Skeletal muscle satellite cell (primary cell): ENCODE measurements at regions not wholly inside any gene's neighbourhood (a gene's known extent, or its start where the extent isn't known, plus 50 kb on each side); places are given as distances from the start of the nearest gene placed in this dataset.
"Not testable (repeated sequence)": the region's sequence is repeated elsewhere in the genome, so short reads cannot be mapped to it uniquely, and the experiment has no call there.

Experiments used
- H3K27me3 ChIP-seq: 2 replicates; pipeline ENCODE4 v1.7.0; 2013; ENCODE audit warnings: low read length; ENCODE audit not compliant: control insufficient read depth, insufficient read depth
- H3K36me3 ChIP-seq: 2 replicates; pipeline ENCODE4 v1.7.0; 2013; ENCODE audit warnings: mild to moderate bottlenecking, control low read depth, low read length; ENCODE audit not compliant: insufficient read depth
- H3K4me1 ChIP-seq: 2 replicates; pipeline ENCODE4 v1.7.0; 2013; ENCODE audit warnings: low read length; ENCODE audit not compliant: control insufficient read depth, insufficient read depth
- H3K4me2 ChIP-seq: 2 replicates; pipeline ENCODE4 v1.7.0; 2013; ENCODE audit warnings: mild to moderate bottlenecking, low read length
- H3K4me3 ChIP-seq: 2 replicates; pipeline ENCODE4 v1.7.0; 2013; ENCODE audit warnings: low read length
- H3K9ac ChIP-seq: 2 replicates; pipeline ENCODE4 v1.7.0; 2013; ENCODE audit warnings: mild to moderate bottlenecking, low read depth, low read length, moderate library complexity
- H3K9me3 ChIP-seq: replicated peaks from 2 replicates; pipeline ENCODE4 v1.7.0; 2013; ENCODE audit warnings: mild to moderate bottlenecking, control low read depth, low read length

DNA sequence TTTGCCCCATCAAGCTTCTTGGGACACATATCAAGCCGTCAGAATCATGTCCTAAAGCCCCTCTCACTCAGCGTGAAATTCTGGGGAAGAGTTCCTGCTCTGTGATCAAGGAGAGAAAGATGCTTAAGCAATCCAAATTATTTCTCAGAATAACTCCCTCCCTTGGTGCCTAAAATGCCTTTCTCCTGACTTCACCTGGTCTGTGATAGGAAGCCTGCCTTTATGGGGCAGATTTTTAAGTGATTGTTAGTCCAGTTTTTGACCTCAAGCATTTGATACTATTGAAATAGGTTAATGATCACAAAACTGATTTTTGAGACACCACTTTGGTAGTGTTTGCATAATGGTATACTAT, 76.4 kb upstream of the MAGI2 start:
- Histone ChIP-seq H3K4me3 (no peak overlapping the region), H3K4me1 (no peaks in the 10 kb centered on the region), H3K4me2 (no peak overlapping the region), H3K36me3 (no peaks in the 10 kb centered on the region), H3K9ac (no peak overlapping the region), H3K27me3 (no peaks in the 10 kb centered on the region), H3K9me3 (no peaks in the 10 kb centered on the region)

DNA sequence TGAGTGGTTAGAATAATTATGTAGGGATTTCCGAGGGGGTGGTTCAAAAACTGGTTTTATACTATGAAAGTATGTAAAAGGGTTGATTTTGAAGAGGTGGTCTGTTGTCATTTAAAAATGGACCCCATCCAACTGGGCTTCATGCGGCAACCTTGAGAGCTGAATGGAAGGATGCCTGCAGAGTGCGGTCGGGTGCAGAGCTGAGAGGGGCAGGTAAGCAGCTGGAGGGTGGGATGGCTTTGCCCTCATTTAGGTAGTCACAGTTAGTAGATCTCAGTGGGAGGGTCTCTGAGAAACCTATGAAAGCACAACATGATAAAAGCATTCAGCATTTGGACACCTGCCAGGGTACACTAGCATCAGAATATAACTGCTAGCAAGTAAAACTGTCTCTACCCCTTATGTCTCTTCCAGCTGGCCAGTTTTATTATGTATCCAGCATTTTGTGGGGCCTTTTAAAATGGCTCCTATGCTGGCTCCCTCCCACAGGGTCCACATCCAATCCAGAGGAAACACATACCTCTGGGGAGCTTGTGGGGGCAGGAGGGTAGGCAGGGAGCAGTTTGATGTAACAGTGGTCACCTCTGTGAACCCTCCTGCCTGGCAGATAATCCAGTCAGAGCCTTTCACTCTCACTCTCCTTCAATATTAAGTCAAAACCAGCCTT, 75.9 kb upstream of the MAGI2 start:
- Histone ChIP-seq H3K36me3 (no peaks in the 10 kb centered on the region), H3K9me3 (no peaks in the 10 kb centered on the region), H3K4me2 (no peak overlapping the region), H3K4me1 (no peaks in the 10 kb centered on the region), H3K27me3 (no peaks in the 10 kb centered on the region), H3K4me3 (no peak overlapping the region), H3K9ac (no peak overlapping the region)

DNA sequence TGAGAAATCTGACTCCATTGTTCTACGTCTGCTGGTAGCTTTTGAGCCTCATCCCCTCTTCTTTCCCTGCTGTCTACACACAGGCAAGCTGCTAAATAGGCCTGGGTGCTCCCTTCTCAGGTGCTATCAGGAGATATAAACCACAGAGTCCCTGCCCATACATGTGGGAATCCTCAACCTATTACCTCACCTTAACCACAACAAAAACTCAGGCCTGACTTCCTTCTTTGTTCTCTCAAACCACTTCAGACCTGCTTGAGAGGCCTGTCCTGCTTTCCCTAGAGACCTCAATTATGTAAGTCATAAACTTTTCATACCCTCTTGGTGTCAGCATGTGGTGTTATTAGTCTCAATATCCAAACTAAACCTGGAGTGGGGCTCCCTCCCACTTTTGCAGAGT, 75.0 kb upstream of the MAGI2 start:
- Histone ChIP-seq H3K27me3 (no peaks in the 10 kb centered on the region), H3K9ac (no peak overlapping the region), H3K4me1 (no peaks in the 10 kb centered on the region), H3K9me3 (no peaks in the 10 kb centered on the region), H3K4me2 (no peak overlapping the region), H3K36me3 (no peaks in the 10 kb centered on the region), H3K4me3 (no peak overlapping the region)

DNA sequence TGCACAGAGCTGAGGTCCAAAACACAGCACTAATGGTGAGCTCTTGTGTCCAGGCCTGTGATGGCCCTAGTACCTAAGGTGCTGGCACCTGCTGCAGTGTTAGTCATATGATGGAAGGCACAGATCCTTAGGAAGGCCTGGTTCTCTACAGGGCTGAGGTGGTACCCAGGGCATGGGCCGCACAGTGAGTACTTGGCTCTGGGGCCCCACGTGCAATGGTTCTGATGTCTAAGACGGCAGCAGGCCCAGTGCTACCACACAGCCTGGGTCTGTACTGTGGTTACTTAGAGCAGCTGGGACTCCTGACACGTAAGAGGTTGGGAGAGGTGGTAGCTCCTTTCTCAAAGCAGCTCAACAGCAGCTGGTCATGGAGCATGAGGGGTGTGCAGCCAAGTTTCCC, 70.6 kb upstream of the MAGI2 start:
- H3K9me3 ChIP-seq = no peaks in the 10 kb centered on the region
- peaks cover 5% of the 10 kb centered on the region for H3K4me1 ChIP-seq
- no peak overlapping the region for H3K4me2 ChIP-seq
- H3K4me3 ChIP-seq = no peak overlapping the region
- H3K36me3 ChIP-seq = no peaks in the 10 kb centered on the region
- no peak overlapping the region for H3K9ac ChIP-seq
- H3K27me3 ChIP-seq = no peaks in the 10 kb centered on the region

DNA sequence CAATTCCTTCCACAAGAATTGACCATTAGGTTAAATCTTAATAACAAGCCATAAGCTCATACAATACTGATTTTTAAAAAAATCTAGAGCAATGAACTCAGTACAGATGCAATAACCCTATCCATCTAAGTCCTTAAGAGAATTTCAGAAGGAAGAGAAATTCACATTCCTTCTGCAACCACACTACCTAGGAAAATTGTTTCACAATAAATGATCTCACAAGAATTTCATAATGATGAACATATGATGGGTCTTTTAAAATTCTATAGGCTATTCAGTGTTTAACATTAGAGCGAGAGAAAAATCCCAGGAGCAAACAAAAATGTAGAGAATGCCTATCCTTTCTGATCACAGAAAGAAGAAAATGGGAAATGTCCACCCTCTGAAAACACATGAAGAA, 70.0 kb upstream of the MAGI2 start:
- H3K9ac ChIP-seq = no peak overlapping the region
- H3K4me1 ChIP-seq = peaks cover 7% of the 10 kb centered on the region
- H3K4me2 ChIP-seq = no peak overlapping the region
- no peaks in the 10 kb centered on the region for H3K27me3 ChIP-seq
- no peaks in the 10 kb centered on the region for H3K9me3 ChIP-seq
- no peaks in the 10 kb centered on the region for H3K36me3 ChIP-seq
- H3K4me3 ChIP-seq = no peak overlapping the region

DNA sequence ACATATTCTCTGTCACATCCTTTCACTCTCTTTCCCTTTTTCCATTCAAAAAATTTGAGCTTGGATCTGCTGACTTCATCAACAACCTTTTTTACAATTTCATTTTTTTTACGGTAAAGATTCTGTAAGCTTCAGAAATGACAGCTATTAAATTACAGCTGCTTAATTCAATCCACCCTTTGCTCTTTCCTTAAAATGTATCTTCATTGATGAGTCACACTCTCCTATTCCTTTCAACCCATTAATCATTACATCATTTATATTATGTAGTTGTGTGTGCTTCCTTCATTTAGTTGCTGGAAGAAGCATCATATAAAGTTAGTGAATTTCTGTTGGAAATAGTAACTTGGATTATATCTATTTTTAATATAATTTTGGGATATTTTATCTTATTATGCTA, 67.1 kb upstream of the MAGI2 start:
- H3K36me3 ChIP-seq = no peaks in the 10 kb centered on the region
- no peak overlapping the region for H3K9ac ChIP-seq
- no peak overlapping the region for H3K4me2 ChIP-seq
- H3K4me1 ChIP-seq = peaks cover 7% of the 10 kb centered on the region
- no peaks in the 10 kb centered on the region for H3K9me3 ChIP-seq
- H3K27me3 ChIP-seq = no peaks in the 10 kb centered on the region
- H3K4me3 ChIP-seq = no peak overlapping the region

DNA sequence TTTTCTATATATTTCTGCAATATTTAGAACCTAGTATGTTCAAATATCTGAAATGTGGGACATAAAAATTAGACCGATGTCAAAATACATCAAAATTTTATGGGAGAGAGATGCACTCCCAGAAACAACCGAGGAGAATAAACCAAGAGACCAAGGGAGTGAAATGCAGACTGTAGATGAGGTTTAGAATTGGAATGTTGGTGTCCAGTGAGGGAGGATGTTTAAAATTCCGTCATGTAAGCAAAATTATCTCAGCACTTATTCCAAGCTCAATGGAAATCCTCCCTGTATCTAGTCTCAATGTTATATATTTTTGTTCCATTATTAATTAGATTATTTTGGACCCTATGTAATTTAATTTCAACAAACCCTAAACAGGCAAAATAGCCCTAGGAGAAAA, 61.9 kb upstream of the MAGI2 start:
- no peak overlapping the region for H3K9ac ChIP-seq
- no peak overlapping the region for H3K4me2 ChIP-seq
- no peak overlapping the region for H3K4me3 ChIP-seq
- no peaks in the 10 kb centered on the region for H3K27me3 ChIP-seq
- H3K4me1 ChIP-seq = peaks cover 7% of the 10 kb centered on the region
- no peaks in the 10 kb centered on the region for H3K9me3 ChIP-seq
- H3K36me3 ChIP-seq = no peaks in the 10 kb centered on the region

DNA sequence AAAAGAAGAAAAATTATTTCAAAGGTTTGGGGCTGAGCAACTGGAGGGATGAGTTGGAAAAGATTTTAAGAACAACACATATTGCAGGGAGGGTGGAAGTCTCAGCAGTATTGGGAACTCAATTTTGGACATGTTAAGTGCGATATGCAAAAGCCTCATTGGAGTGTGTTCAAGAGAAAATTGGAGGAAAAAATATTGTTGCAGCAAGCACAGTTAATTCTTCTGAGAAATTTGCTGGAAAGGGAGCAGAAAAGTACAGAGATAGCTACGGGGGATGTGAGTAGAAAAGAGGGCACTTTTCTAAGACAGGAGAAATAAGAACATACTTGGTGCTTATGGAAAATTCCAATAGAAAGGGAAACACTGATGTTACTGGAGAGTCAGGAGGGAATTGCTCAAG, 59.8 kb upstream of the MAGI2 start:
- Histone ChIP-seq H3K9ac (no peak overlapping the region), H3K27me3 (no peaks in the 10 kb centered on the region), H3K4me2 (no peak overlapping the region), H3K36me3 (no peaks in the 10 kb centered on the region), H3K9me3 (no peaks in the 10 kb centered on the region), H3K4me3 (no peak overlapping the region), H3K4me1 (no peaks in the 10 kb centered on the region)

DNA sequence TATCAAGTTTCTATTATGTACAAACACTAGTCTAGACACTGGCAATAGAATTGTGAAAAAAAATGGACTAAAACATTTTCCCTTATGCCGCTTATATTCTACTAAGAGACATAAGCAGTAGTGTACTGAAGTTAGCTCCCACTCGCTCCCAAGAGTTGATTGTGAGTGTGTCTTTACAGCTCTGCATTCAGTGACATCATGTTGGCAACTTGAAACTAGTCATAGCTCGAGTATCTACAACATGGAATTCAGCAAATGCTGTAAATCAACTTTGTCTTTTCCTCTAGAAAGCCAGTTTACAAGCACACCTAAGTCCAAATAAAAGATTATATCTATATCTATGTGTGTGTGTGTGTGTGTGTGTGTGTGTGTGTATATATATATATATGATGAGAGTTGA, 58.8 kb upstream of the MAGI2 start:
- Histone ChIP-seq H3K27me3 (no peaks in the 10 kb centered on the region), H3K36me3 (no peaks in the 10 kb centered on the region), H3K9me3 (no peaks in the 10 kb centered on the region), H3K4me2 (no peak overlapping the region), H3K4me3 (no peak overlapping the region), H3K4me1 (peaks cover under 1% of the 10 kb centered on the region), H3K9ac (no peak overlapping the region)

DNA sequence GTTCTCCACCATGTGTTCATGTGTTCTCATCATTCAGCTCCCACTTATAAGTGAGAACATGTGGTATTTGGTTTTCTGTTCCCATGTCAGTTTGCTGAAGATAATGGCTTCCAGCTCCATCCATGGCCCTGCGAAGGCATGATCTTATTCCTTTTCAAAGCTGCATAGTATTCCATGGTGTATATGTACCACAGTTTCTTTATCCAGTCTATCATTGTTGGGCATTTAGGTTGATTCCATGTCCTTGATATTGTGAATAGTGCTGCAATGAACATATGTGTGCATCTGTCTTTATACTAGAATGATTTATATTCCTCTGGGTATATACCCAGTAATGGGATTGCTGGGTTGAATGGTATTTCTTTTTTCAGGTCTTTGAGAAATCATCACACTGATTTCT, 57.6 kb upstream of the MAGI2 start:
- not testable (repeated sequence) for H3K27me3 ChIP-seq, H3K36me3 ChIP-seq, H3K4me2 ChIP-seq, H3K4me3 ChIP-seq, H3K9ac ChIP-seq, H3K9me3 ChIP-seq
- H3K4me1 ChIP-seq = peaks cover 13% of the 10 kb centered on the region

DNA sequence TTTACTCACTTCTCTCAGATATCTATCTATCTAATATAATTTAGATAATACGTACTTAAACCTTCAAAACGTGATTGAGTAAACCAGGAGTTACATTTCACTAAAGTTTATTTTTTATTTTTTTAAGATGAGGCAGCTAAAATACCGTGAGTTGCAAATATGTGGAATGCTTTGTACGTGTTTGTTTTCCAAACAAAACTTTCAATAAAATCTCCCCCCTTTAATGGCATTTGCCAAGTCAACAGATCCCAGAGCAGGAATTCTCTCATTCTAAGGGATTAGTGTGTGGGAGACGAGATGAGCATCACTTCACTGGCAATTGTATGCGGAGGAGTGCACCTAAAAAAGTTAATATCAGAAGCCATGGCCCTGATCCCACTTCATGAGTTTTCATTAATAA, 53.7 kb upstream of the MAGI2 start:
- no peaks in the 10 kb centered on the region for H3K27me3 ChIP-seq
- no peak overlapping the region for H3K9ac ChIP-seq
- H3K4me2 ChIP-seq = no peak overlapping the region
- H3K4me1 ChIP-seq = peaks cover 19% of the 10 kb centered on the region
- no peaks in the 10 kb centered on the region for H3K36me3 ChIP-seq
- H3K9me3 ChIP-seq = no peaks in the 10 kb centered on the region
- no peak overlapping the region for H3K4me3 ChIP-seq

DNA sequence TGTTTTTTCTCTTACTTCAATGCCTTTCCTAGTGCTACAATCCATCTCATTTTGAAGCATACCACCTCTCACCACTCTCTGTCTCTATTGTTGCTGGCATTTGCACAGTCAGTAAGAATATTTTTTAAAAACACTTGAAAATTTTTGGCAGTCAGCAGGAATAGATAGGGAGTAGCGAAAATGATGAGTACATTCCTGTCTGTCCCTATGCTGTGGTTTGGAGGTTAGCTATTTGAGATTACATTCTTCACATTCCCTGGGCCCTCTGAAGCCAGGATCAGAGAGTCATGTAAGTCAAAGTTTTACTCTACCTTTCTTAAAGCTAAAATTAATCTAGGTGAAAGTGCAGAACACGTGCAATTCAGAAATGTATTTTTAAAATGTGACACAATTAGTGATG, 53.0 kb upstream of the MAGI2 start:
- Histone ChIP-seq H3K4me1 (peaks cover 19% of the 10 kb centered on the region), H3K9me3 (no peaks in the 10 kb centered on the region), H3K4me3 (no peak overlapping the region), H3K9ac (no peak overlapping the region), H3K36me3 (no peaks in the 10 kb centered on the region), H3K4me2 (peak overlapping the region; percentile 31), H3K27me3 (no peaks in the 10 kb centered on the region)
